ENCODE measurements at regions not wholly inside any gene's neighbourhood (a gene's known extent, or its start where the extent isn't known, plus 50 kb on each side); places are given as distances from the start of the nearest gene placed in this dataset.

DNA sequence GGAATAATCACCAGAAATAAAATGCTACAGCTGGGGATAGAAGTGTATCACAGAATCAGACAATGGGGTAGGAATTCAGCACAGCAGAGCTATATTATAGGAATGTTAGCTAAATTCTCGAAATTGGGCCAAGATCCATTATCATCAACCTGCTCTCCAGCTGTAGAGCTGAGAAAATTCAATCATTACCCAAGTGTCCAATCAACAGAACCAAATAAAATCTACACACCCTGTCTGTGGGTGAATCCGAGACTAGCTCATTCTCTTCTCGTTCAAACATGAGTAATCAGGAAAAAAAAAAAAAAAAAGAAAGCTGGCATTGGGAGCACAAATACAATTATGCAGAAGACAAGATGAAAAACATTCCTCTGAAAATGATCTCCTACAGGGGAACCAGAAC, 119.2 kb downstream of the CDC7 start:
- no peaks in the 10 kb centered on the region for H3K36me3 ChIP-seq (ENCODE audit: control insufficient read depth, insufficient read depth, low read length)
- peaks cover 26% of the 10 kb centered on the region for H3K4me1 ChIP-seq (ENCODE audit: control insufficient read depth, insufficient read depth, low read length)
- H3K27ac ChIP-seq (ENCODE audit: low read length) = peak overlapping the region; percentile 0
- DNase-seq = peak; percentile 80
- no CpG with 5 or more reads among the region's 3 CpGs for WGBS (ENCODE audit: insufficient coverage)
- no peak overlapping the region for H3K4me3 ChIP-seq (ENCODE audit: low read length)
- H3K27me3 ChIP-seq (ENCODE audit: control insufficient read depth, insufficient read depth, low read length) = no peaks in the 10 kb centered on the region
- no peaks in the 10 kb centered on the region for H3K9me3 ChIP-seq (replicated peaks; ENCODE audit: control insufficient read depth, low read depth, low read length)

DNA sequence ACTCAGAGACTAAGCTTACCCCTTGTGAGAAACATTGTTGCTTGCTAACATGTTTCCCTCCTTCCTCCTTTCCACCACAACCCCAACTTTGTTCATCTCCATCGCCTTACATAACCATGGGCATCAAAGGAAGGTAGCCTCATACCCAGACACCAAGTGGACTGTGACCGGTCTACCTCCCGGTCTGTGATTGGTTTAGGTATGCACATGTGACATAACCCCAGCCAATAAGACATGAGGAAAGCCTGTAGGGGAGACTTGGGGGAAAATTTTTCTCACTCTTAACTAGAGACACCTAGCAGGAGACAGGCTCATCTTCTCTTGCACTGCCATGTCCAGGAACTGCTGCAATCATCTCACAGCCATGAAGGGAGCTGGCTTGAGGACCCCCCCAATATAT, 120.7 kb downstream of the CDC7 start:
- H3K4me1 ChIP-seq (ENCODE audit: control insufficient read depth, insufficient read depth, low read length) = peaks cover 26% of the 10 kb centered on the region
- no peaks in the 10 kb centered on the region for H3K27me3 ChIP-seq (ENCODE audit: control insufficient read depth, insufficient read depth, low read length)
- no peak overlapping the region for H3K4me3 ChIP-seq (ENCODE audit: low read length)
- peak overlapping the region; percentile 63 for H3K27ac ChIP-seq (ENCODE audit: low read length)
- no CpG with 5 or more reads among the region's 3 CpGs for WGBS (ENCODE audit: insufficient coverage)
- no peaks in the 10 kb centered on the region for H3K9me3 ChIP-seq (replicated peaks; ENCODE audit: control insufficient read depth, low read depth, low read length)
- no peaks in the 10 kb centered on the region for H3K36me3 ChIP-seq (ENCODE audit: control insufficient read depth, insufficient read depth, low read length)
- DNase-seq = no peak

DNA sequence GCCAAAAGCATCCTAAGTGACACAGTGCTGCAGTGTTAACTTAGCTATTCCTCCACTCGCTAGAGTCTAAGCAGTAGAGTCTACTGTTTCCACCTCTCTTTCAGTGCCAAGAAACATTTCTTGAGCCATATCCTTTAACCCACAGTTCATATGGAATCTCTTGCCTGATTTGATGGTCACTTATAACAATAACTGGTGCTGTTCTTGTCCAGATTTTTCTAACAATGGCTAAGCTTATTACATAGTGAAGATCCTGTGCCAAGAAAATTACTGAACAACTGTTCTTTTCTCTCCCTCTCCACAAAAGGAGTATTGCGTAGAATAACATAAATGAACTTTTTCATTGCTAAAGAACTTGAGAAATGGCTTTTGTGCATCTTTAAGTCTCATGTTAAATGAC, 121.3 kb downstream of the CDC7 start:
- Histone ChIP-seq H3K27ac (ENCODE audit: low read length) (peak overlapping the region; percentile 63), H3K27me3 (ENCODE audit: control insufficient read depth, insufficient read depth, low read length) (no peaks in the 10 kb centered on the region), H3K36me3 (ENCODE audit: control insufficient read depth, insufficient read depth, low read length) (no peaks in the 10 kb centered on the region), H3K9me3 (replicated peaks; ENCODE audit: control insufficient read depth, low read depth, low read length) (no peaks in the 10 kb centered on the region), H3K4me3 (ENCODE audit: low read length) (no peak overlapping the region), H3K4me1 (ENCODE audit: control insufficient read depth, insufficient read depth, low read length) (peaks cover 26% of the 10 kb centered on the region)
- peak; percentile 85 for DNase-seq
- WGBS (ENCODE audit: insufficient coverage) = 20% methylated on average over 1 of the region's 2 CpGs

DNA sequence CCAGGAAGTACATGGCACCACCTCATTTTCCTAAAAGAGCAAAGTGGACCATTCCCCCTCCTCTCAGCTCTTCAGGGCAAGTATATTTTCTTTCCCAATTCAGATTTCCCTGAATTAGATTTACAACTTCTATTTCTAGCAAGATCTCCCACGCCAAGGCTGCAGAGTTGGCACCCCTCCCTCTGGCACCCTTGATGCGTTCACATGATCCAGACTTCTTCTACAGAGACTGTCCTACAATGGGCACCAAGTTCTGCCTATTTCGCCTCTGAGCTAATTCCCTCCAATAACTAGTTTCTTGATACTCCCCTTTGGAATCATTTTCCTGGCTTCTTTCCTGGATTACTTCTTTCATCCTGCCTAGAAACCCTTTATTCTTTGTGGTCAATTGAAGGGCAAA, 122.0 kb downstream of the CDC7 start:
- H3K36me3 ChIP-seq (ENCODE audit: control insufficient read depth, insufficient read depth, low read length) = no peaks in the 10 kb centered on the region
- no peak overlapping the region for H3K4me3 ChIP-seq (ENCODE audit: low read length)
- no peaks in the 10 kb centered on the region for H3K9me3 ChIP-seq (replicated peaks; ENCODE audit: control insufficient read depth, low read depth, low read length)
- no peaks in the 10 kb centered on the region for H3K27me3 ChIP-seq (ENCODE audit: control insufficient read depth, insufficient read depth, low read length)
- WGBS (ENCODE audit: insufficient coverage) = 50% methylated on average over 2 of the region's 3 CpGs
- DNase-seq = peak; percentile 68
- H3K27ac ChIP-seq (ENCODE audit: low read length) = no peak overlapping the region
- peaks cover 22% of the 10 kb centered on the region for H3K4me1 ChIP-seq (ENCODE audit: control insufficient read depth, insufficient read depth, low read length)

DNA sequence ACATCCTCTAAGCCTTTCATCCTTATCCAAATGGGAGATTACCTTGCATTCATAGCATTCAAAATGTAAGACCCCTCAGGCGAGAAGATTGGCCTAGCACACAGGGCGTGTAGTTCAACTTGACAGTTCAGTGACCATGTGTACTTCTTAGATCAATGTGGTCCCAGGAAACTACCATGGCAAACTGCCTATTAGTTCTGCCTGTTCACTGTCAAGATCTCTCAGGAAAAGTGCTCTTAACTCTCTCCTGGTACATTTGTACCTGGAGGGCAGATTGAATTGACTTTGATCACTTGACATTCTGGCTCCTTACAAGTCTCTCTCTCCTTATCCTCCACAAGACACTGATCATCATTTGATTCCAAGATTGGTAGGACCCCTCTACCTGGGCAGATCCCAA, 122.4 kb downstream of the CDC7 start:
- Histone ChIP-seq H3K9me3 (replicated peaks; ENCODE audit: control insufficient read depth, low read depth, low read length) (no peaks in the 10 kb centered on the region), H3K4me1 (ENCODE audit: control insufficient read depth, insufficient read depth, low read length) (peaks cover 19% of the 10 kb centered on the region), H3K4me3 (ENCODE audit: low read length) (no peak overlapping the region), H3K36me3 (ENCODE audit: control insufficient read depth, insufficient read depth, low read length) (no peaks in the 10 kb centered on the region), H3K27ac (ENCODE audit: low read length) (no peak overlapping the region), H3K27me3 (ENCODE audit: control insufficient read depth, insufficient read depth, low read length) (no peaks in the 10 kb centered on the region)
- 47% methylated on average over 2 of the region's 2 CpGs for WGBS (ENCODE audit: insufficient coverage)
- no peak for DNase-seq

DNA sequence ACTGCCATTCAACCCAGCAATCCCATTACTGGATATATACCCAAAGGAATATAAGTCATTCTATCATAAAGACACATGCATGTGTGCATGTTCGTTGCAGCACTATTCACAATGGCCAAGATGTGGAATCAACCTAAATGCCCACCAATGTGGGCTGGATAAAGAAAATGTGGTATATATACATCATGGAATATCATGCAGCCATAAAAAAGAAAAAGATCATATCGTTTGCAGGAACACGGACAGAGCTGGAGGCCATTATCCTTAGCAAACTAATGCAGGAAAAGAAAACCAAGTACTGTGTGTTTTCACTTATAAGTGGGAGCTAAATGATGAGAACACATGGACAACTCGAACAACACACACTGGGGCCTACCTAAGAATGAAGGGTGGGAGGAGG, 123.7 kb downstream of the CDC7 start:
- no peak overlapping the region for H3K27ac ChIP-seq (ENCODE audit: low read length)
- no peaks in the 10 kb centered on the region for H3K27me3 ChIP-seq (ENCODE audit: control insufficient read depth, insufficient read depth, low read length)
- H3K9me3 ChIP-seq (replicated peaks; ENCODE audit: control insufficient read depth, low read depth, low read length) = no peaks in the 10 kb centered on the region
- no CpG with 5 or more reads among the region's 4 CpGs for WGBS (ENCODE audit: insufficient coverage)
- no peak overlapping the region for H3K4me3 ChIP-seq (ENCODE audit: low read length)
- H3K4me1 ChIP-seq (ENCODE audit: control insufficient read depth, insufficient read depth, low read length) = peaks cover 12% of the 10 kb centered on the region
- no peak for DNase-seq
- no peaks in the 10 kb centered on the region for H3K36me3 ChIP-seq (ENCODE audit: control insufficient read depth, insufficient read depth, low read length)
